Karpas-422 (cell line): ENCODE measurements at regions not wholly inside any gene's neighbourhood (a gene's known extent, or its start where the extent isn't known, plus 50 kb on each side); places are given as distances from the start of the nearest gene placed in this dataset.
"Not testable (repeated sequence)": the region's sequence is repeated elsewhere in the genome, so short reads cannot be mapped to it uniquely, and the experiment has no call there.

Experiments
- DNase-seq: peaks from one replicate; pipeline ENCODE4 v3.0.0-alpha.2; 2015
- H2AFZ ChIP-seq: fragments of 200-600 bp; sonication (generic); 2 replicates; pipeline ENCODE4 v1.6.1; 2014; ENCODE audit warnings: antibody characterized with exemption, low read length, mixed read lengths
- H3K27ac ChIP-seq: fragments of 200-600 bp; sonication (generic); 2 replicates; pipeline ENCODE4 v1.5.1; 2014; ENCODE audit warnings: mild to moderate bottlenecking, low read length, moderate library complexity
- H3K27me3 ChIP-seq: fragments of 200-600 bp; sonication (generic); 2 replicates; pipeline ENCODE4 v1.6.1; 2014; ENCODE audit warnings: low read length, mixed read lengths
- H3K36me3 ChIP-seq: fragments of 200-600 bp; sonication (generic); 2 replicates; pipeline ENCODE4 v1.6.1; 2014; ENCODE audit warnings: low read length, mixed read lengths; ENCODE audit not compliant: insufficient read depth
- H3K4me1 ChIP-seq: fragments of 200-600 bp; sonication (generic); 2 replicates; pipeline ENCODE4 v1.6.1; 2014; ENCODE audit warnings: mild to moderate bottlenecking, low read length, mixed read lengths
- H3K4me2 ChIP-seq: fragments of 200-600 bp; sonication (generic); 2 replicates; pipeline ENCODE4 v1.6.1; 2014; ENCODE audit warnings: low read length, low read depth, mild to moderate bottlenecking; ENCODE audit not compliant: poor library complexity, severe bottlenecking
- H3K4me3 ChIP-seq: fragments of 200-600 bp; sonication (generic); 2 replicates; pipeline ENCODE4 v1.5.1; 2014; ENCODE audit warnings: mild to moderate bottlenecking, antibody characterized with exemption, low read length, mixed read lengths
- H3K79me2 ChIP-seq: fragments of 200-600 bp; sonication (generic); 2 replicates; pipeline ENCODE4 v1.6.1; 2014; ENCODE audit warnings: mild to moderate bottlenecking, low read length, mixed read lengths
- H3K9ac ChIP-seq: fragments of 200-600 bp; sonication (generic); 2 replicates; pipeline ENCODE4 v1.6.0; 2014; ENCODE audit warnings: low read length
- H3K9me2 ChIP-seq: fragments of 200-600 bp; sonication (generic), shearing (Covaris generic); replicated peaks from 2 replicates; pipeline ENCODE4 v1.6.0; 2014; ENCODE audit warnings: mild to moderate bottlenecking, low read length, moderate library complexity; ENCODE audit not compliant: insufficient read depth
- H3K9me3 ChIP-seq: fragments of 300-700, 200-600 bp; sonication (generic); 2 replicates; pipeline ENCODE4 v1.6.1; 2014; ENCODE audit warnings: low read length, mixed read lengths
- H4K20me1 ChIP-seq: fragments of 200-600 bp; sonication (generic); 2 replicates; pipeline ENCODE4 v1.6.1; 2014; ENCODE audit warnings: mild to moderate bottlenecking, antibody characterized with exemption, low read length, low read depth; ENCODE audit not compliant: insufficient read depth

DNA sequence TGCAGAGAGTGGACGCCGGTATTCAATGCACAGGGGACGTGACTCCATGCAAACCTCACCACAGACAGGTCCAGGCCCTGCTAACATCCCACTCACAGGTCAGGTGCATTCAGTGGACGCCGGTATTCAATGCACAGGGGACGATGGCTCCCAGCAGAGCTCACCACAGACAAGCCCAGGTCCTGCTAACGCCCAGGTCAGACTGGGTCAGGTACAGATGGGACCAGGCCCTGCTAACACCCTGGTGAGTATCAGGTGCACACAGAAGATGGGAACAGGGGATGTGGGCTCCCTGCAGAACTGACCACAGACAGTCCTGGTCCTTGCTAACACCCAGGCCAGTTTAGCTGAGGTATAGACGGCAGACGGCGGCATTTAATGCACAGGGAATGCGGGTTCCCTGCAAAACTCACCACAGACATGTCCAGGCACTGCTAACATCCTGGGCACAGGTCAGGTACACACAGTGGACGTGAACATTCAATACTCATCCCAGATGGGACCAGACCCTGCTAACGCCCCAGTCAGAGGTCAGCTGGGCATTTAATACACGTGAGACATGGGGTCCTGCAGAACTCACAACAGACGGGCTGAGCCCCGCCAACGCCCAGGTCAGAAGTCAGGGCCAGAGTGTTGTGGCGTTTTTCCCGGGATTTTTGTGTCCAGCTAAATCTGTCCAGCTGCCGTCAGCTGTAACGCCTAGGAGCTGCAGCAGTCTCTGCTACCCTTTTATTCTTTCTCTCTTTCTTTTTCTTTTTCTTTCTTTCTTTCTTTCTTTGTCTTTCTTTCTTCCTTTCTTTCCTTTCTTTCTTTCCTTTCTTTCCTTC, 99.2 kb downstream of the SHOX start:
- Histone ChIP-seq H3K4me3 (no peak overlapping the region), H3K36me3 (no peaks in the 10 kb centered on the region), H3K4me1 (no peaks in the 10 kb centered on the region), H3K27ac (no peak overlapping the region), H2AFZ (no peak overlapping the region), H3K79me2 (no peaks in the 10 kb centered on the region), H3K9ac (no peak overlapping the region), H3K27me3 (no peaks in the 10 kb centered on the region), H3K9me2 (no peaks in the 10 kb centered on the region), H3K4me2 (no peak overlapping the region), H4K20me1 (no peaks in the 10 kb centered on the region), H3K9me3 (no peaks in the 10 kb centered on the region; the same call in 1 of the 2 replicates)
- no peak for DNase-seq

DNA sequence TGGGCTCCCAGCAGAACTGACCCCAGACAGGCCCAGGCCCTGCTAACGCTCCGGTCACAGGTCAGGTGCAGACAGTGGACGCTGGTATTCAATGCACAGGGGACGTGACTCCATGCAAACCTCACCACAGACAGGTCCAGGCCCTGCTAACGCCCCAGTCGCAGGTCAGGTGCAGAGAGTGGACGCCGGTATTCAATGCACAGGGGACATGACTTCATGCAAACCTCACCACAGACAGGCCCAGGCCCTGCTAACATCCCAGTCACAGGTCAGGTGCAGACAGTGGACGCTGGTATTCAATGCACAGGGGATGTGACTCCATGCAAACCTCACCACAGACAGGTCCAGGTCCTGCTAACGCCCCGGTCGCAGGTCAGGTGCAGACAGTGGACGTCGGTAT, 98.5 kb downstream of the SHOX start:
- DNase-seq, H3K4me3 ChIP-seq, H2AFZ ChIP-seq: not testable (repeated sequence)

DNA sequence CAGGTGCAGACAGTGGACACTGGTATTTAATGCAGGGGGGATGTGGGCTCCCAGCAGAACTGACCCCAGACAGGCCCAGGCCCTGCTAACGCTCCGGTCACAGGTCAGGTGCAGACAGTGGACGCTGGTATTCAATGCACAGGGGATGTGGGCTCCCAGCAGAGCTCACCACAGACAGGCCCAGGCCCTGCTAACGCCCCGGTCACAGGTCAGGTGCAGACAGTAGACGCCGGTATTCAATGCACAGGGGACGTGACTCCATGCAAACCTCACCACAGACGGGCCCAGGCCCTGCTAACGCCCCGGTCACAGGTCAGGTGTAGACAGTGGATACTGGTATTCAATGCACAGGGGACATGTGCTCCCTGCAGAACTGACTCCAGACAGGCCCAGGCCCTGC, 98.0 kb downstream of the SHOX start:
- H3K36me3 ChIP-seq, H3K4me2 ChIP-seq, H3K9me3 ChIP-seq, H3K79me2 ChIP-seq, H2AFZ ChIP-seq, H4K20me1 ChIP-seq, H3K27me3 ChIP-seq, H3K4me3 ChIP-seq, DNase-seq, H3K9me2 ChIP-seq, H3K4me1 ChIP-seq, H3K9ac ChIP-seq, H3K27ac ChIP-seq: not testable (repeated sequence)

More for the DNA sequence above, 98.5 kb downstream of the SHOX start:
- not testable (repeated sequence) for H3K27ac ChIP-seq, H3K79me2 ChIP-seq, H4K20me1 ChIP-seq, H3K4me1 ChIP-seq, H3K9ac ChIP-seq, H3K4me2 ChIP-seq, H3K36me3 ChIP-seq, H3K9me3 ChIP-seq, H3K9me2 ChIP-seq, H3K27me3 ChIP-seq

DNA sequence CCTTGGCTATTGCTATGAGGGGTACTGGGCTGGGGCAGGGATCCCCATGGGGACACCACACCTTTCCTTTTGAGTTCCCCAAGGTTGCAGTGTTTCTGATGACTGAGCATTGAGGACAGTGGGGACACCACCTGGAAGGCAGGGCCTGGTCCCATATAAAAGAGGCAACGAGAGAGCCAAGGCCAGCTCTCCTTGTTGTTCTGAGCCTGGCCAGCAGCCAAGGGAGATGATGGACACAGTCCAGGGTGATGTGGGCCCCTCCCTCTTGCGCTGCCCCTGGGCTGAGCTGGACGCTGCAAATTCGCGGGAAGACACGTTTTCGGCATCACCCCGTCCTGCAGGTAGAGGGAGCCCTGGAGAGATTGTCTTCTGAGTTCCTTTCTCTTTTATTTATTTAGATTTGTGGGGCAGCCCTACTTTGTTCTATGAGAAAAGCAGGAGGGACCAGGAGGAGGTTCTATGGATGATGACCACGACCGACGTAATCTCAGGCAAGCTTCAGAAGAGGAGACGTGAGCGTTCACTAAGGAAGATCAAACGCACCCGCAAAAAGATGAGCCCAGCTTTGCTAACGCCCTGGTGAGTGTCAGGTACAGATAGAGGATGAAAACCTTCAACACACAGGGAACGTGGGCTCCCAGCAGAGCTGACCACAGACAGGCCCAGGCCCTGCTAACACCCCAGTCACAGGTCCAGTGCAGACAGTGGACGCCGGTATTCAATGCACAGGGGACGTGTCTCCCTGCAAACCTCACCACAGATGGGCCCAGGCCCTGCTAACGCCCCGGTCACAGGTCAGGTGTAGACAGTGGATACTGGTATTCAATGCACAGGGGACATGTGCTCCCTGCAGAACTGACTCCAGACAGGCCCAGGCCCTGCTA, 97.4 kb downstream of the SHOX start:
- Histone ChIP-seq H3K27me3 (no peaks in the 10 kb centered on the region), H3K36me3 (no peaks in the 10 kb centered on the region), H3K4me1 (no peaks in the 10 kb centered on the region), H2AFZ (no peak overlapping the region), H3K9ac (no peak overlapping the region), H3K4me3 (no peak overlapping the region), H4K20me1 (no peaks in the 10 kb centered on the region), H3K4me2 (no peak overlapping the region), H3K27ac (no peak overlapping the region), H3K79me2 (no peaks in the 10 kb centered on the region), H3K9me3 (peaks cover 9% of the 10 kb centered on the region), H3K9me2 (no peaks in the 10 kb centered on the region)
- DNase-seq, result peak; percentile 69

DNA sequence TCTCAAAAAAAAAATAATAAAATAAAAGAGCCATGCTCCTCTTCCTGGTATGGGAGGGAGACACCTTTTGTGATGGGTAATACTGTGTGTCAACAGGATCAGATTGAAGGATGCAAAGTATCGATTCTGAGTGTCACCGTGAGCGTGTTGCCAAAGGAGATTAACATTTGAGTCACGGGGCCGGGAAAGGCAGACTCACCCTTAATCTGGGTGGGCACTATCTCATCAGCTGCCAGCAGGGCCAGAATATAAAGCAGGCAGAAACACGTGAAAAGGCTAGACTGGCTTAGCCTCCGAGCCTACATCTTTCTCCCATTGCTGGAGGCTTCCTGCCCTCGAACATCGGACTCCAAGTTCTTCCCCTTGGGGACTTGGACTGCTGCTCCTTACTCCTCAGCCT, 95.4 kb downstream of the SHOX start:
- no peak overlapping the region for H3K4me2 ChIP-seq
- no peak overlapping the region for H3K9ac ChIP-seq
- H3K4me1 ChIP-seq, result no peaks in the 10 kb centered on the region
- H3K9me2 ChIP-seq, result no peaks in the 10 kb centered on the region
- no peaks in the 10 kb centered on the region for H4K20me1 ChIP-seq
- no peaks in the 10 kb centered on the region for H3K79me2 ChIP-seq
- no peak for DNase-seq
- H3K9me3 ChIP-seq, result peaks cover 9% of the 10 kb centered on the region
- H3K4me3 ChIP-seq, result no peak overlapping the region
- no peaks in the 10 kb centered on the region for H3K36me3 ChIP-seq
- H2AFZ ChIP-seq, result no peak overlapping the region
- no peaks in the 10 kb centered on the region for H3K27me3 ChIP-seq
- no peak overlapping the region for H3K27ac ChIP-seq

DNA sequence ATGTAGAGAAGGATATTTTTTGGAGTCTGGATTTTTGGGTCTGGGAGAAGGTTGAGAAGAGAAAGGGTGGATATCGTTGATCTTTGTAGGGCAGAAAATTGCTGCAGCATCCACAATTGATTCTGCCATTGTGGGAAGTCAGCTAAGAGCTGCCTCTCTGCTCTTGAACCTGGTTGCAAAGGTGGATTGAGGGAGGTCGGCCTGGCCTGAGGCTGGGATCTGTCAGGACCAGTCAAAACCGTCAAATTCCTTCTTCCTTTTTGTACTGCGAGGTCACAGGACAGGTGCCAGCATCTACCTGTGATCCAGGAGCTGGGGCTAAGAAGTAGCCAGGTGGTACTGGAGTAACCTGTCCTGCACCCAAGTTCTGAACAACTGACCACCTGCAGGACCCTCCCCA, 93.7 kb downstream of the SHOX start:
- Histone ChIP-seq H3K27me3 (no peaks in the 10 kb centered on the region), H3K9me2 (no peaks in the 10 kb centered on the region), H3K4me3 (no peak overlapping the region), H3K9me3 (peaks cover 9% of the 10 kb centered on the region), H2AFZ (no peak overlapping the region), H3K36me3 (no peaks in the 10 kb centered on the region), H4K20me1 (no peaks in the 10 kb centered on the region), H3K27ac (no peak overlapping the region), H3K79me2 (no peaks in the 10 kb centered on the region), H3K4me1 (no peaks in the 10 kb centered on the region), H3K4me2 (no peak overlapping the region), H3K9ac (no peak overlapping the region)
- no peak for DNase-seq

DNA sequence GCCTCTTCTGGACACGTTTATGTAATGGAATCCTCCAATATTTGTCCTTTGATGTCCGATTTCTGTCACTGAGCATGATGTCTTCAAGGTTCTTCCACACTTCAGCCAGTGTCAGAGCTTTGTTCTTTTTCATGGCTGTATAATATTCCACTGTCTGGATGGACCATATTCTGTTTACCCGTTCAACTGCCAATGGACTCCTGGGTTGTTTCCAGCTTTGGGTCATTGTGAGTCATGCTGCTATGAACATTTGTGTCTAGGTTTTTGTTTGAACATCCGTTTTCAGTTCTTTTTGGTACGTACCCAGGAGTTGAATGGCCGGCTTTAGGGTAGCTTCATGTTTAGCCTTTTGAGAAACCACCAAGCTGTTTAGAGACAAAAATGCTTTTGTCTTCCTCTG, 93.2 kb downstream of the SHOX start:
- Histone ChIP-seq H4K20me1 (no peaks in the 10 kb centered on the region), H3K36me3 (no peaks in the 10 kb centered on the region), H3K27me3 (no peaks in the 10 kb centered on the region), H3K4me1 (no peaks in the 10 kb centered on the region), H3K4me2 (no peak overlapping the region), H3K9ac (no peak overlapping the region), H3K9me2 (no peaks in the 10 kb centered on the region), H3K4me3 (no peak overlapping the region), H3K9me3 (peaks cover 9% of the 10 kb centered on the region), H3K27ac (no peak overlapping the region), H2AFZ (no peak overlapping the region), H3K79me2 (no peaks in the 10 kb centered on the region)
- DNase-seq, result no peak

DNA sequence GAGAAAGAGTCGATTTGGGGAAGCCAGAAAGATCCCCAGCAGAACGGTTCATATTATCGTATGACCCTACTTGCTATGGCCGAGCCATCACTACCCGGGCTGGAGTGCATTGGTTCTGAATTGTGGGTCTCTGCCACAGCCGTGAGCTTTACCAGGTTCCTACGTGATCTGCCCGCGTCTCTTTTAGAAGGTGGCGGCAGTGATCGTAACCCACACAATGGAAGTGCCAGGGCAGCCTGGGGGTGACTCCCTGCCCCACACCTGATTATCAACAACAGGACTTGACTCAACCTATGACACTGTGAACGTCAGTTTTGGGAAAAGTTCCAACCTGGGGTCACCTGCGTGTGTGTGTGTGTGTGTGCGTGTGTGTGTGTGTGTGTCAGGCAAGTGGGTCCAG, 90.8 kb downstream of the SHOX start:
- H3K4me1 ChIP-seq, result no peaks in the 10 kb centered on the region
- no peaks in the 10 kb centered on the region for H3K79me2 ChIP-seq
- no peak overlapping the region for H2AFZ ChIP-seq
- DNase-seq, result no peak
- H3K4me3 ChIP-seq, result no peak overlapping the region
- H3K36me3 ChIP-seq, result no peaks in the 10 kb centered on the region
- H4K20me1 ChIP-seq, result no peaks in the 10 kb centered on the region
- no peak overlapping the region for H3K4me2 ChIP-seq
- no peak overlapping the region for H3K9ac ChIP-seq
- H3K9me2 ChIP-seq, result no peaks in the 10 kb centered on the region
- H3K9me3 ChIP-seq, result peaks cover 9% of the 10 kb centered on the region
- H3K27ac ChIP-seq, result no peak overlapping the region
- no peaks in the 10 kb centered on the region for H3K27me3 ChIP-seq
